Suprapubic skin (tissue), 4 donors: ENCODE measurements at regions not wholly inside any gene's neighbourhood (a gene's known extent, or its start where the extent isn't known, plus 50 kb on each side); places are given as distances from the start of the nearest gene placed in this dataset.

Experiments used
- EP300 ChIP-seq: sonication (generic); formaldehyde crosslinking; IDR thresholded peaks from one replicate; pipeline ENCODE4 v1.6.1; 2017; ENCODE audit warnings: antibody characterized with exemption
- POLR2A ChIP-seq, 2 donors: fragments of 450-650 bp; IDR thresholded peaks; one replicate each; pipeline ENCODE4 v1.6.1; 2017; ENCODE audit warnings: antibody characterized with exemption in 2 of 2, mild to moderate bottlenecking in 2 of 2, moderate library complexity in 2 of 2
- POLR2AphosphoS5 ChIP-seq, 3 donors: sonication (generic); formaldehyde crosslinking; IDR thresholded peaks; one replicate each; pipeline ENCODE4 v1.6.1; 2017; ENCODE audit warnings: antibody characterized with exemption in 3 of 3
- TF ChIP-seq, protein P1 (sequence below), 2 donors: fragments of 200-600 bp in 1 of 2; fragments of 450-650 bp in 1 of 2; sonication (generic) in 1 of 2; IDR thresholded peaks; one replicate each; pipeline ENCODE4 v1.5.1; 2016 to 2019; ENCODE audit warnings: antibody characterized with exemption in 2 of 2, mild to moderate bottlenecking in 1 of 2, moderate library complexity in 1 of 2

DNA sequence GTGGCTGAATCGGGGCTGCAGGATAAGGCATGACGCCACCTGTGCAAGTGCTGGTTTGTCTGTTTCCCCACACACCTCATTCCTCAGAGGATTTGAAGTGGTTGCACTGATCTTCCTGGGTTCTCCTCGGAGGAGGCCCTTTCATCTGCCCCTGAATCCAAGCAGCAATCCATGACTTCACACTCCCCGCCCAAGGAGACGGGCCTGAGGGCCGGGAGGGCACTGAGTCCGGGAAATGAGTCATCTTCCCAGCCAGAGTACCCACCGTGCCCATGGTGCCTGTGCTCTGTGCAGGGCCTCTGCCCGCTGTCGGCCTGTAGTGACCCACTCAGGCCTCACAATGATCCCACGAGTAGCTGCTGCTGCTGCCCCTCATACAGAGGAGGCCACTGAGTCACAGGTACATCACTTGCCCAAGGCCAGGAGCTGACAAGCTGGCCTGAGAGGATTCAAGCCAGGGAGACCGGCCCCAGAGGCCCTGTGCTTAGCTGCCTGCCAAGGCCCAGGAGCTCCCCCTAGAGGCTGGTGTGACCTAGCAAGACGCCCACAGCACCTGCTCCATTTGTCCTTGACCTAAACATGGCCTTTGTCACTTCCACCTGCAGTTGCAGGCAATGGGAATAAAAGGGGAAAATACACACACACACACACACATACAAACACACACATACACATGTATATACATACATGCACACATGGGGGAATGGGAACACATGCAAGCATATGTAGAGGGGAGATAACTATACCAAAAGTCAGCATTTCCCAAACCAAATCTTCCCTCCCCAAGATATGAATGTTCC is 240.0 kb downstream of the C16orf95 start:
- TF ChIP-seq, protein P1, sequence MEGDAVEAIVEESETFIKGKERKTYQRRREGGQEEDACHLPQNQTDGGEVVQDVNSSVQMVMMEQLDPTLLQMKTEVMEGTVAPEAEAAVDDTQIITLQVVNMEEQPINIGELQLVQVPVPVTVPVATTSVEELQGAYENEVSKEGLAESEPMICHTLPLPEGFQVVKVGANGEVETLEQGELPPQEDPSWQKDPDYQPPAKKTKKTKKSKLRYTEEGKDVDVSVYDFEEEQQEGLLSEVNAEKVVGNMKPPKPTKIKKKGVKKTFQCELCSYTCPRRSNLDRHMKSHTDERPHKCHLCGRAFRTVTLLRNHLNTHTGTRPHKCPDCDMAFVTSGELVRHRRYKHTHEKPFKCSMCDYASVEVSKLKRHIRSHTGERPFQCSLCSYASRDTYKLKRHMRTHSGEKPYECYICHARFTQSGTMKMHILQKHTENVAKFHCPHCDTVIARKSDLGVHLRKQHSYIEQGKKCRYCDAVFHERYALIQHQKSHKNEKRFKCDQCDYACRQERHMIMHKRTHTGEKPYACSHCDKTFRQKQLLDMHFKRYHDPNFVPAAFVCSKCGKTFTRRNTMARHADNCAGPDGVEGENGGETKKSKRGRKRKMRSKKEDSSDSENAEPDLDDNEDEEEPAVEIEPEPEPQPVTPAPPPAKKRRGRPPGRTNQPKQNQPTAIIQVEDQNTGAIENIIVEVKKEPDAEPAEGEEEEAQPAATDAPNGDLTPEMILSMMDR (IDR thresholded peaks at IDR 0.05) = peak in 1 of 2 donors; percentile 36
- no peak for TF ChIP-seq POLR2AphosphoS5 (IDR thresholded peaks at IDR 0.05)
- TF ChIP-seq EP300 = no peak
- TF ChIP-seq POLR2A (IDR thresholded peaks at IDR 0.05) = no peak
